ENCODE measurements at regions not wholly inside any gene's neighbourhood (a gene's known extent, or its start where the extent isn't known, plus 50 kb on each side); places are given as distances from the start of the nearest gene placed in this dataset.
"Not testable (repeated sequence)": the region's sequence is repeated elsewhere in the genome, so short reads cannot be mapped to it uniquely, and the experiment has no call there.

DNA sequence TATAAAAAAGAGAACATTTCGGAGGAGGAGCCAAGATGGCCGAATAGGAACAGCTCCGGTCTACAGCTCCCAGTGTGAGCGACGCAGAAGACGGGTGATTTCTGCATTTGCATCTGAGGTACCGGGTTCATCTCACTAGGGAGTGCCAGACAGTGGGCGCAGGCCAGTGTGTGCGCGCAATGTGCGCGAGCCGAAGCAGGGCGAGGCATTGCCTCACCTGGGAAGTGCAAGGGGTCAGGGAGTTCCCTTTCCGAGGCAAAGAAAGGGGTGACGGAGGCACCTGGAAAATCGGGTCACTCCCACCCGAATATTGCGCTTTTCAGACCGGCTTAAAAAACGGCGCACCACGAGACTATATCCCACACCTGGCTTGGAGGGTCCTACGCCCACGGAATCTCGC lies 141.9 kb upstream of the SYNPR start:
- not testable (repeated sequence) for TF ChIP-seq PRDM15 (CRISPR knock-in tag; IDR thresholded peaks at IDR 0.05); MYBL2 (CRISPR knock-in tag; IDR thresholded peaks at IDR 0.05); KAT7 (CRISPR knock-in tag; IDR thresholded peaks at IDR 0.05; ENCODE audit: borderline replicate concordance); FOXP1 (CRISPR knock-in tag; IDR thresholded peaks at IDR 0.05; ENCODE audit: borderline replicate concordance); ZNF671 (CRISPR knock-in tag; IDR thresholded peaks at IDR 0.05); ATF1 (CRISPR knock-in tag; IDR thresholded peaks at IDR 0.05); ZNF317 (CRISPR knock-in tag; IDR thresholded peaks at IDR 0.05; ENCODE audit: borderline replicate concordance, low read depth); ZNF416 (CRISPR knock-in tag; IDR thresholded peaks at IDR 0.05); ZBTB21 (CRISPR knock-in tag; IDR thresholded peaks at IDR 0.05; ENCODE audit: borderline replicate concordance); CREB1 (CRISPR knock-in tag; IDR thresholded peaks at IDR 0.05); NR1H2 (CRISPR knock-in tag; IDR thresholded peaks at IDR 0.05); HMGXB4 (CRISPR knock-in tag; IDR thresholded peaks at IDR 0.05)
- TF ChIP-seq, protein P1, sequence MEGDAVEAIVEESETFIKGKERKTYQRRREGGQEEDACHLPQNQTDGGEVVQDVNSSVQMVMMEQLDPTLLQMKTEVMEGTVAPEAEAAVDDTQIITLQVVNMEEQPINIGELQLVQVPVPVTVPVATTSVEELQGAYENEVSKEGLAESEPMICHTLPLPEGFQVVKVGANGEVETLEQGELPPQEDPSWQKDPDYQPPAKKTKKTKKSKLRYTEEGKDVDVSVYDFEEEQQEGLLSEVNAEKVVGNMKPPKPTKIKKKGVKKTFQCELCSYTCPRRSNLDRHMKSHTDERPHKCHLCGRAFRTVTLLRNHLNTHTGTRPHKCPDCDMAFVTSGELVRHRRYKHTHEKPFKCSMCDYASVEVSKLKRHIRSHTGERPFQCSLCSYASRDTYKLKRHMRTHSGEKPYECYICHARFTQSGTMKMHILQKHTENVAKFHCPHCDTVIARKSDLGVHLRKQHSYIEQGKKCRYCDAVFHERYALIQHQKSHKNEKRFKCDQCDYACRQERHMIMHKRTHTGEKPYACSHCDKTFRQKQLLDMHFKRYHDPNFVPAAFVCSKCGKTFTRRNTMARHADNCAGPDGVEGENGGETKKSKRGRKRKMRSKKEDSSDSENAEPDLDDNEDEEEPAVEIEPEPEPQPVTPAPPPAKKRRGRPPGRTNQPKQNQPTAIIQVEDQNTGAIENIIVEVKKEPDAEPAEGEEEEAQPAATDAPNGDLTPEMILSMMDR (IDR thresholded peaks at IDR 0.05): not testable (repeated sequence)
- TF ChIP-seq, protein P2, sequence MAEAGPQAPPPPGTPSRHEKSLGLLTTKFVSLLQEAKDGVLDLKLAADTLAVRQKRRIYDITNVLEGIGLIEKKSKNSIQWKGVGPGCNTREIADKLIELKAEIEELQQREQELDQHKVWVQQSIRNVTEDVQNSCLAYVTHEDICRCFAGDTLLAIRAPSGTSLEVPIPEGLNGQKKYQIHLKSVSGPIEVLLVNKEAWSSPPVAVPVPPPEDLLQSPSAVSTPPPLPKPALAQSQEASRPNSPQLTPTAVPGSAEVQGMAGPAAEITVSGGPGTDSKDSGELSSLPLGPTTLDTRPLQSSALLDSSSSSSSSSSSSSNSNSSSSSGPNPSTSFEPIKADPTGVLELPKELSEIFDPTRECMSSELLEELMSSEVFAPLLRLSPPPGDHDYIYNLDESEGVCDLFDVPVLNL (CRISPR knock-in tag; IDR thresholded peaks at IDR 0.05; ENCODE audit: borderline replicate concordance, low read depth): not testable (repeated sequence)
